Right lobe of liver (tissue), 6 donors: ENCODE measurements at regions not wholly inside any gene's neighbourhood (a gene's known extent, or its start where the extent isn't known, plus 50 kb on each side); places are given as distances from the start of the nearest gene placed in this dataset.

Experiments
- ATAC-seq, 4 donors: fragments of 200-7000 bp; cut with Tn5 transposase; one replicate each; pipeline ENCODE4 v1.9.1; 2020; ENCODE audit warnings: mild to moderate bottlenecking in 4 of 4, moderate library complexity in 4 of 4
- DNase-seq, 3 donors: peaks; one replicate each; pipeline ENCODE4 v3.0.0-alpha.2; 2020
- H3K27ac ChIP-seq, 3 donors: fragments of 200-600 bp; one replicate each; pipeline ENCODE4 v1.8.0; 2022
- H3K27me3 ChIP-seq, 2 donors: fragments of 200-600 bp; one replicate each; pipeline ENCODE4 v1.8.0; 2022
- H3K36me3 ChIP-seq, 4 donors: fragments of 200-600 bp; sonication (generic) in 1 of 4; one replicate each; pipeline versions ENCODE4 v1.5.1 to v1.8.0; 2017 to 2022; ENCODE audit warnings: control low read depth in 1 of 4
- H3K4me1 ChIP-seq, 4 donors: fragments of 200-600 bp; sonication (generic) in 1 of 4; one replicate each; pipeline versions ENCODE4 v1.5.1 to v1.8.0; 2017 to 2022; ENCODE audit warnings: control low read depth in 1 of 4
- H3K4me3 ChIP-seq, 3 donors: fragments of 200-600 bp; one replicate each; pipeline ENCODE4 v1.8.0; 2022
- H3K9me3 ChIP-seq, 4 donors: fragments of 200-600 bp; sonication (generic) in 1 of 4; one replicate each; pipeline versions ENCODE4 v1.5.1 to v1.8.0; 2017 to 2022; ENCODE audit warnings: control low read depth in 1 of 4
- CTCF ChIP-seq, 4 donors: fragments of 200-600 bp in 3 of 4; fragments of 450-650 bp in 1 of 4; IDR thresholded peaks; one replicate each; pipeline versions ENCODE4 v1.5.1 to v1.8.0; 2016 to 2022; ENCODE audit warnings: antibody characterized with exemption in 4 of 4, mild to moderate bottlenecking in 2 of 4
- POLR2A ChIP-seq: fragments of 450-650 bp; IDR thresholded peaks from one replicate; pipeline ENCODE4 v1.6.1; 2017; ENCODE audit warnings: antibody characterized with exemption, mild to moderate bottlenecking
- WGBS: methylation state at CpG from one replicate; pipeline ENCODE4 v1.1.6; 2018; ENCODE audit warnings: low coverage, low lambda C conversion rate; ENCODE audit not compliant: insufficient coverage; ENCODE audit errors: missing lambda C conversion rate; 5-methylcytosine and 5-hydroxymethylcytosine counted together
- intact Hi-C, 2 donors: fragments of 100-400 bp; cut with DNase I; formaldehyde crosslinking; loops; one replicate each; pipeline versions ENCODE4 v1.11.2 to v1.14.1; 2022
- donor health status: DM: no; HTN: yes; CAD: no.
- donor health status: DM: no; HTN: no; CAD: no.
- donor health status: DM: no; HTN: no; CAD: no.
- donor health status: DM: no; HTN: yes; CAD: no.
- donor health status: DM: no; HTN: yes; CAD: no.

GRCh38 chr5:57911438-57911837, 428.8 kb upstream of the ACTBL2 start:
- H3K27ac ChIP-seq = no peak overlapping the region
- ATAC-seq (no peak), DNase-seq (no peak)
- H3K9me3 ChIP-seq = no peaks in the 10 kb centered on the region
- no peaks in the 10 kb centered on the region for H3K27me3 ChIP-seq
- 62% methylated on average over 2 of the region's 2 CpGs for WGBS
- no peaks in the 10 kb centered on the region for H3K4me1 ChIP-seq
- intact Hi-C loops = no loop called here
- no peak overlapping the region for H3K4me3 ChIP-seq
- no peaks in the 10 kb centered on the region for H3K36me3 ChIP-seq
- TF ChIP-seq CTCF (IDR thresholded peaks at IDR 0.05) = no peak
- TF ChIP-seq POLR2A = no peak

- Histone ChIP-seq H3K27ac (no peak overlapping the region), H3K27me3 (no peaks in the 10 kb centered on the region), H3K4me3 (no peak overlapping the region), H3K9me3 (no peaks in the 10 kb centered on the region), H3K36me3 (no peaks in the 10 kb centered on the region), H3K4me1 (no peaks in the 10 kb centered on the region)
- ATAC-seq = no peak
- TF ChIP-seq CTCF (IDR thresholded peaks at IDR 0.05) = no peak
- no peak for TF ChIP-seq POLR2A
- intact Hi-C loops = no loop called here
- DNase-seq = no peak
- 80% methylated on average over 5 of the region's 6 CpGs for WGBS
Observed at GRCh38 chr5:57906671-57907070, 424.1 kb upstream of the ACTBL2 start.

GRCh38 chr5:57903458-57903857, 420.8 kb upstream of the ACTBL2 start:
- ATAC-seq (no peak), DNase-seq (no peak)
- TF ChIP-seq CTCF (IDR thresholded peaks at IDR 0.05) = no peak
- no peak for TF ChIP-seq POLR2A
- H3K4me3 ChIP-seq = no peak overlapping the region
- no peaks in the 10 kb centered on the region for H3K4me1 ChIP-seq
- no peaks in the 10 kb centered on the region for H3K36me3 ChIP-seq
- H3K27me3 ChIP-seq = no peaks in the 10 kb centered on the region
- intact Hi-C loops = no loop called here
- H3K27ac ChIP-seq = no peak overlapping the region
- no peaks in the 10 kb centered on the region for H3K9me3 ChIP-seq

GRCh38 chr5:57902095-57902494, 419.5 kb upstream of the ACTBL2 start:
- intact Hi-C loops = no loop called here
- 95% methylated on average over 2 of the region's 2 CpGs for WGBS

More at GRCh38 chr5:57902095-57902494, 419.5 kb upstream of the ACTBL2 start:
- Histone ChIP-seq H3K27ac (no peak overlapping the region), H3K4me3 (no peak overlapping the region), H3K36me3 (no peaks in the 10 kb centered on the region), H3K27me3 (no peaks in the 10 kb centered on the region), H3K9me3 (no peaks in the 10 kb centered on the region), H3K4me1 (no peaks in the 10 kb centered on the region)
- DNase-seq (no peak), ATAC-seq (no peak)
- no peak for TF ChIP-seq CTCF (IDR thresholded peaks at IDR 0.05)
- no peak for TF ChIP-seq POLR2A
